ENCODE measurements at regions not wholly inside any gene's neighbourhood (a gene's known extent, or its start where the extent isn't known, plus 50 kb on each side); places are given as distances from the start of the nearest gene placed in this dataset.
"Not testable (repeated sequence)": the region's sequence is repeated elsewhere in the genome, so short reads cannot be mapped to it uniquely, and the experiment has no call there.

- not testable (repeated sequence) for H3K4me2 ChIP-seq; H3F3A ChIP-seq (replicated peaks; ENCODE audit: low read depth); H3K27me3 Mint-ChIP-seq (ENCODE audit: insufficient read depth, low read depth, poor library complexity); H4K20me1 ChIP-seq (replicated peaks; ENCODE audit: insufficient read depth); H3K4me3 ChIP-seq; ATAC-seq; H3K36me3 ChIP-seq (ENCODE audit: insufficient read depth); DNase-seq (ENCODE audit: low spot score); H3K4me1 ChIP-seq (ENCODE audit: insufficient read depth); H3K9me3 Mint-ChIP-seq; H3K27me3 ChIP-seq (ENCODE audit: insufficient read depth); H3K79me2 ChIP-seq (replicated peaks; ENCODE audit: insufficient read depth); H3K27ac Mint-ChIP-seq; H3K4me3 Mint-ChIP-seq; H3K27ac ChIP-seq (ENCODE audit: low read depth); H3K9me2 ChIP-seq (ENCODE audit: insufficient read depth); H2AFZ ChIP-seq; H3K36me3 Mint-ChIP-seq (ENCODE audit: low read depth); H3K4me1 Mint-ChIP-seq
Measured at GRCh38 chr3:65252914-65253313, 565.1 kb upstream of the ADAMTS9 start.

DNA sequence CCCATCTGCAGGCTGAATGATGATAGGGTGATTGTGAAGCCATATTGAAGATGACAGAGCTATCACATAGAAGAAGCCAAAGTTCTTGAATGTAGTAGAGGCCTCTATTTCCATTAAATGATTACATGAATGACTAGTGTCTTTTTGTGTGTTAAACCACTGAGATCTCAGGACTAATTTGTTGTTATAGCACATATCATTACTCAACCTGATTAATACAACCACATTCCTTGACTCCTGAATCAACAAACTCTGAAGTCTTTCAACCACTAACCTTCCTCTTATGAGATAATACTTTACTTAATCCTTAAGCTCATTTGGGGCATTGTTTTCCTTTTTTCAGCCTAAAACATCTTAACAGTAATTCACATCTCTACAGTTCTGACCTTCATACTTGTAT lies 564.5 kb upstream of the ADAMTS9 start:
- Mint-ChIP-seq H3K27me3 (ENCODE audit: insufficient read depth, low read depth, poor library complexity) (no peaks in the 10 kb centered on the region), H3K4me1 (peaks cover 2% of the 10 kb centered on the region; the same call in 1 of the 3 replicates), H3K4me3 (no peak overlapping the region), H3K27ac (no peak overlapping the region), H3K9me3 (no peaks in the 10 kb centered on the region; the same call in 1 of the 3 replicates), H3K36me3 (ENCODE audit: low read depth) (no peaks in the 10 kb centered on the region)
- DNase-seq (ENCODE audit: low spot score) (no peak), ATAC-seq (no peak)
- Histone ChIP-seq H4K20me1 (replicated peaks; ENCODE audit: insufficient read depth) (no peaks in the 10 kb centered on the region), H3K36me3 (ENCODE audit: insufficient read depth) (no peaks in the 10 kb centered on the region), H3K9me2 (ENCODE audit: insufficient read depth) (peaks cover 4% of the 10 kb centered on the region), H3K27ac (ENCODE audit: low read depth) (no peak overlapping the region), H3K4me2 (no peak overlapping the region), H3K79me2 (replicated peaks; ENCODE audit: insufficient read depth) (no peaks in the 10 kb centered on the region), H3K4me3 (no peak overlapping the region), H3K27me3 (ENCODE audit: insufficient read depth) (no peaks in the 10 kb centered on the region), H3F3A (replicated peaks; ENCODE audit: low read depth) (no peaks in the 10 kb centered on the region), H2AFZ (no peak overlapping the region), H3K4me1 (ENCODE audit: insufficient read depth) (no peaks in the 10 kb centered on the region)
- TF ChIP-seq REST (IDR thresholded peaks at IDR 0.05; ENCODE audit: unreplicated experiment) (no peak), ZNF462 (CRISPR knock-in tag; IDR thresholded peaks at IDR 0.05) (no peak), EZH2phosphoT487 (IDR thresholded peaks at IDR 0.05; ENCODE audit: unreplicated experiment) (no peak), EZH2 (IDR thresholded peaks at IDR 0.05; ENCODE audit: low read depth, unreplicated experiment) (no peak), CREB1 (CRISPR knock-in tag; IDR thresholded peaks at IDR 0.05; ENCODE audit: low read depth) (no peak), CTCF (conservative IDR thresholded peaks at IDR 0.05; ENCODE audit: low read depth in 2 of 2) (no peak), STAT1 (IDR thresholded peaks at IDR 0.05; ENCODE audit: unreplicated experiment) (no peak), POLR2AphosphoS5 (IDR thresholded peaks at IDR 0.05; ENCODE audit: low read depth) (no peak), NANOG (IDR thresholded peaks at IDR 0.05; ENCODE audit: borderline replicate concordance) (no peak)
- TF ChIP-seq, protein P1, sequence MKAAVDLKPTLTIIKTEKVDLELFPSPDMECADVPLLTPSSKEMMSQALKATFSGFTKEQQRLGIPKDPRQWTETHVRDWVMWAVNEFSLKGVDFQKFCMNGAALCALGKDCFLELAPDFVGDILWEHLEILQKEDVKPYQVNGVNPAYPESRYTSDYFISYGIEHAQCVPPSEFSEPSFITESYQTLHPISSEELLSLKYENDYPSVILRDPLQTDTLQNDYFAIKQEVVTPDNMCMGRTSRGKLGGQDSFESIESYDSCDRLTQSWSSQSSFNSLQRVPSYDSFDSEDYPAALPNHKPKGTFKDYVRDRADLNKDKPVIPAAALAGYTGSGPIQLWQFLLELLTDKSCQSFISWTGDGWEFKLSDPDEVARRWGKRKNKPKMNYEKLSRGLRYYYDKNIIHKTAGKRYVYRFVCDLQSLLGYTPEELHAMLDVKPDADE (IDR thresholded peaks at IDR 0.05): no peak
